A172 (cell line): ENCODE measurements at regions not wholly inside any gene's neighbourhood (a gene's known extent, or its start where the extent isn't known, plus 50 kb on each side); places are given as distances from the start of the nearest gene placed in this dataset.

Experiments used
- DNase-seq: peaks from one replicate; pipeline ENCODE4 v3.0.0-alpha.2; 2015; ENCODE audit warnings: low spot score

DNA sequence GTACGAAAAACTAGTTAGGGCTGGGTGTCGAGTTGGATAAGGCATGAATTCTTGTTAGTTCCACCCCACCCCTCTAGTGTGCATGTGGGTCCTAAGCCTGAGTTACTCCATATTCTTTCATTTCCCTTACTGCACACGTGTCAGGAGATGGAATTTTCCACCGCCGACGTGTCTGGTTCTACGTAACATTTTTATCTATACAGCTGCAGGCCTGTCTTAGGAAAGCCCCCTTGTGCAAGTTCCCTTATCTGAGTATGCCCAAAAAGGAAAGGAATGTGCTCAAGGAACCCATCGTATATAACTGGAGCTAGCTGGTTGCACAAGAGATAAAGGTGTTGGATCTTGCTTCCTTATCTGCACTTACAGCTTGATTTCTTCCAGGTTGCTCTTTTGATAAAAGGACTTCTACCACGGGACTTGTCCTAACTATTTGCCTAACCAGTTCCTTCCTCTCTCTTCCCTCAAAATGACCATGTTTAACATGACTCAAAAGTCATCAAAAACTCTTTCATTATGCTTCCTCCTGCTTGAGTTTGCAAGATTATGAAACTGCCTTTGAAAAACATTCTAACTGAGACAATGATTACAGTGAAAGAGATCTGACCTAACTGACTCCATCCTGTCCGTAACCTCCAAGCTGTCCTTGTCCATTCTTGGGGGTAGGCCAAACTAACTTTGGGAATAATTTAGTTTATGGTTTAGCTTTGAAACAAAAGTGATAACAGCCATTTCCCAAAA, 181.4 kb downstream of the AKR1D1 start:
- peak; percentile 76 for DNase-seq

DNA sequence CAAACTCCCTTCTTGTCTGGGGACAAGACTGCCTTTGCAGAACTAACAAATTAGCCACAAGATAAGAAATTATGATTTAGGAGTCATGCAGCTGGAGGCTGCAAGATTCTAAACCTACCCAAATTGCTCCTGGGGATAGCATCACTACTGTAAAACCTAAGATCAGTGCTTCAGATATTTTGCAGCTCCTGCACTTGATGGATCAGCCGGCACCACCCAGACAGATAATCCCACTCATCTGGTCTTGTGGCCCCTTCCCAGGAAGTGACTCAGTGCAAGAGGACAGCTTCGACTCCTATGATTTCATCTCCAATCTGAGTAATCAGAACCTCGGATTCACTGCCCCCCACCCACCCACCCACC, 181.9 kb downstream of the AKR1D1 start:
- DNase-seq = peak; percentile 76

DNA sequence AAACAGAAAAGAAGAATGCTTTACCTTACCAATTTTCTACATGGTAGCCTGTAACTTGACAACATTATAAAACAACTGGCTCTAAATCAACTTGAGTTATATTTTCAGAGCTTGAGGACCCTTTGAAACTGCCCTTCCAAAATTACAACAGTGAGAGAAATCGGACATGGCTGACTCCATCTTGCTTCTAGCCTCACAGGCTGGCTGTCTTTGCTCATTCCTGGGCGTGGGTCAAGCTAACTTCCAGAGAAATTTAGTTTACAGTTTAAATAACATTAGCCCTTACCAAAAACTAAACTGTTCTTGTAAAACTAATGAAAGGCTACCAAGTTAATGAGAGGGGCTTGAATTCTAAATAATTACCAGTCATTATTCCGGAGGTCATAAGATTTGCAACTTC, 183.4 kb downstream of the AKR1D1 start:
- no peak for DNase-seq

DNA sequence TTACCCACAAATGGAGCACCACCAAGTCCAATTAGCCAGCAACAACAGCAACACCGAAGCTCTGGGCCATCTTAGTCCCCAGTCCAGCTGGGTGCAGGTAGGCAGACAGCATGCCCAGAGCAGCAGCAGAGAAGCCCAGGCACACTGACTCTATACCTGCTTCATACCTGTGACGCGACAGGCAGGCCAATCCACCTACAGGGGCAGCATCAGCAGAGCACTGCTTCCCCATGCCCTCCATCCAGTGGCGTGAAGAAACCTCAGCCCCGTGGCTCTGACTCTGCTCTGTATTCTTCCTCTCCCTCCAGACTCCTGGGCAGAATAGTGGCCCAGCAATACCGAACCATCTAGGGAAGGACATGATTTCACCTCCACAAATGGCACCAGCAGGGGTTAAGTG, 191.7 kb downstream of the AKR1D1 start:
- no peak for DNase-seq

DNA sequence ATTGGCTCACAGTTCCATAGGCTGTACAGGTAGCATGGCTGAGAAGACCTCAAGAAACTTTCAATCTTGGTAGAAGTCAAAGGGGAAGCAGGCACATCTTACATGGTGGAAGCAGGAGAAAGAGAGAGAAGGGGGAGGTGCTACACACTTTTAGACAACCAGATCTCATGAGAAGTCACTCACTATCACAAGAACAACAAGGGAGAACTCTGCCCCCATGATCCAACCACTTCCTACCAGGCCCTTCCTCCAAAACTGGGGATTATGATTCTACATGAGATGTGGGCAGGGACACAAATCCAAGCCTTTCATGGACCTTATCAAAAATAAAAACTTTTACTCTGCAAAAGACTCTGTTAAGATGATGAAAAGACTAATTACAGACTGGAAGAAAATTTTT, 183.2 kb upstream of the TRIM24 start:
- DNase-seq = no peak

DNA sequence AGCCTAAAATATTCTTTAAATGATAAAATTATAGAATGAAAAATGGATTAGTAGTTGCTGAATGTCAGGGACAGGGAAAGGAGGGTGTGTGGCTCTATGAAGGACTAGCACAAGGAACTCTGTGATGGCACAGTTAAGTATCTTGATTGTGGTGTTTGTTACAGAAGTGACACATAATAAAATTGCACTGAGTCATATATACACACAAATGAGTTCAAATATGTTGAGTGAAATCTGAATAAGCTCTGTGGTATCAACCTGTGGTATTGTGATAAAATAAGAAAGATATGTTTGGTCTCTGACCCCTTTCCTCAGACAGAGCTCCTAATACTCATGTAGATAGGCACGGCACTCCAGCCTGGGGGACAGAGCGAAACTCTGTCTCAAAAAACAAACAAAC, 181.5 kb upstream of the TRIM24 start:
- DNase-seq = peak; percentile 52

DNA sequence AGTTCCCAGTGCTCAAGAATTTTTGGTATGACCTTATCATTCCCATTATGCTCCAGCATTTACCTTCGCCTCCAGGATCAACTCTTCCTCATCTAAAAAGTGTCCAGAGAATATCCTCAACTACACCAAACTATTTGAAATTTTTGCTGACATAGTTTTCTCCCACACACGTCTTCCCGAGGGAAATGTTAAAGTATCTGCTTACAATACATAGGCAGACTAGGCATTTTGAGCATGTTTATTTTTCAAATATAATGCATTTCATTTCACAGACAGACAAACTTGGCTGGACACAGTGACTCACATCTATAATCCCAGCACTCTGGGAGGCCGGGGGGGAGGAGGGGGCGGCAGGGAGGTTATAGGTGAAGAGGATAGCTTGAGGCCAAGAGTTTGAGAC, 177.1 kb upstream of the TRIM24 start:
- no peak for DNase-seq

DNA sequence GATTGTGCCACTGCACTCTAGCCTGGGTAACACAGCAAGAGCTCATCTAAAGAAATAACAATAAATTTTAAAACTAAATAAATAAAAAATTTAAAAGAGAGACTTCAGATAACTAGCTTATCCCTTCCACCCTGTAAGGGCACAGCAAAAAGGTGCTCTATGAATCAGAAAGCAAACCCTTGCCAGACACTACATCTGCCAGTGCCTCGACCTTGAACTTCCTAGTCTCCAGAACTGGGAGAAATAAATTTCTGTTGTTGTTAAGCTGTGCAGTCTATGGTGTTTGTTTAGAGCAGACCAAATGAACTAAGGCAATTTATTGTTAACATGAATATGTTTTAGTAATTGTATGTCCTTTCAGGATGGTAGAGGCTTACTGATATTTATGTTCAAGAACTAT, 174.9 kb upstream of the TRIM24 start:
- no peak for DNase-seq

DNA sequence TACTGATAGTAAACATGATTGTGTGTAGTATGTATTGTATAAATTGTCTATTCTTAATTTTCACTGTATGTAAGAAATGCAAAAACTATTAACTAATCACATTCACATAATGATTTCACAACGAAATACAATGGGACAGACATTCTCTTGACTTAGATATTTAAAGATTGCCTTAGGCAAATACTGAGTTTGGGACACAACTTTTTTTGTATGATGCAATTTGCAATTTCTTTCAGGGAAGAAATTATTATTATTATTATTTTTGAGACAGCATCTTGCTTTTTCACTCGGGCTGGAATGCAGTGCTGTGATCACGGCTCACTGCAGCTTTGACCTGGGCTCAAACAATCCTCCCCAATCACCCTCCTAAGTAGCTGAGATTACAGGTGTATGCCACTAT, 173.2 kb upstream of the TRIM24 start:
- DNase-seq = no peak

DNA sequence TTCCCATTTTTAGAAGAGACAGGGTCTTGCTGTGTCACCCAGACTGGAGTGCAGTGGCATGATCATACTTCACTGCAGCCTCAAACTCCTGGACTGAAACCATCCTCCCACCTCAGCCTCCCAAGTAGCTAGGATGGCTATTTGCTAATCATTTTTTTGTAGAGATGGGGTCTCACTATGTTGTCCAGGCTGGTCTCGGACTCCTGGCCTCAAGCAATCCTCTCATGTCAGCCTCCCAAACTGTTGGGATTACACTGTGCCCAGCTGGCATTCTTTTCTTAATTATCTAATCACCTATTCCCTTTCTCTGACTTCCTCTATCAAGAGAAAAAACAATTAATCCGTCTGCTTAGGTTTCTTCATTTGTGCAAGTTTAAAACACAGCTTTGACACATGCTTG, 172.5 kb upstream of the TRIM24 start:
- DNase-seq = no peak

DNA sequence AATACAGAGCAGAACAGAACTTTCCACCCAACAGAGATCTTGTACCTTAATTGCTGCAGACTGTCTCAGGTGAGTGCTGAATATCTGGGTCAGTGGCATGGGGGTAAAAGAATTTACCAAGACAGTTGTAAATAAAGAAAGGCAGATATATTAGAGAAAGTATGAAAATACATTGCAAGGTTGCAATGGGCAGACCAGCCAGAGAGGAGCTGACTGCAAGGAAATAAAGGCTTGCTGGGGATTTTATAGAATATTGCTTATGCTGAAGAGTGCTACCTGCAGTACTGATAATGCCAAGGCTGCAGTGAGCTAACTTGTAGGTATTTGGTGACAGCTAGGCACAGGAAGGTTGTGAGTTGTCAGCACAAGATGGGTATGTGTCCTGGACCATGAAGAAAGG, 171.0 kb upstream of the TRIM24 start:
- no peak for DNase-seq

DNA sequence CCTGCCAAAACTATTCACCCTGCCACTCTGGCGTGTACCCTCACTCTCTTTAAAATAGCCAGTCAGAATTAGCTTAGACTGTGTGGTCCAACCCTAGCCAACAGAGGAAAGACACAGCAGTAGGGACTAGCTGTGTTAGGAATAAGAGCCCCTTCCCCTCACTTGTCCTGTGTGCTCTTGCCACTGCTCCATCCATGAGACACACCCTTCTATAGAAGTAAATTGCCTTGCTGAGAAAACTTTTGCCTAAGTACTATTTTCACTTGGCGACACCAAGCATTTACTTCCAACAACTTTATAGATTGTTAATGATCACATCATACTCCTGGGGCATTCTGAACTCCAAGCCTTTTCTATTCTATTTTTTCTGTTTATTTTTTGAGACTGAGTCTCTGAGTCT, 170.2 kb upstream of the TRIM24 start:
- no peak for DNase-seq

DNA sequence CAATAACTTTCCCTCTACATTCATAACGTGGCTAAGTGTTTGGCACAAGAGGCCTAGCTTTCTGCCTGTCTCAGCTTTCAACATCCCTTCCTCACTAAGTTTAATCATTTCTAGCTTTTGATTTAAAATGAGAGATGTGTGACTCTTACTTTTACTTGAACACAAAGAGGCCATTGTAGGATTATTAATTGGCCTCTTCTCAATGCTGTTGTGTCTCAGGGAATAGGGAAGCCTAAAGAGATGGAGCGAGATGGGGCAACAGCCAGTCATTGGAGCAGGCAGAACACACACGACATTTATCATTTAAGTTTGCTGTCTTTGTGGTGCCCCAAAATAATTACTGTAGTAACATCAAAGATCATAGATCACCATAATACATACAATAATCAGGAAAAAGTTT, 167.1 kb upstream of the TRIM24 start:
- DNase-seq = no peak

DNA sequence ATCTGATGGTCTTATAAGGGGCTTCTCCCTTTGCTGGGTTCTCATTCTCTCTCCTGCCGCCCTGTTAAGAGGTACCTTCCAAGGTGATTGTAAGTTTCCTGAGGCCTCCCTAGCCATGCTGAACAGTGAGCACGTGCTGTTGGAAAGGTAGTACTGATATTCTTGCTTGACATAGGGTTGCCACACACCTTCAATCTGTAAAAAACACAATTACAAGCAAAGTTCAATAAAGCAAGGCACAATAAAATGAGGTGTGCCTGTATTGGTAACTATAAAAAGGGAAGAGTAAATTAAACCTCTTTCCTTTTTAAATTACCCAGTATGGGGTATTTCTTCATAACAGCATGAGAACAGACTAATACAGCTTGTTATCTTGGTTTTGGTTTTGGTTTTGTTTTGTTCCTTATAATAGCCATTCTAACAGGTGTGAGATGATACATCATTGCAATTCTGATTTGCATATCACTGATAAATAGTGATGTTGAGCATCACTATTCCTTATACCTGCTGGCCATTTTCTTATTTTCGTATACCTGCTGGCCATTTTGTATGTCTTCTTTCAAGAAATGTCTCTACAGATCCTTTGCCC, 164.9 kb upstream of the TRIM24 start:
- DNase-seq = no peak

DNA sequence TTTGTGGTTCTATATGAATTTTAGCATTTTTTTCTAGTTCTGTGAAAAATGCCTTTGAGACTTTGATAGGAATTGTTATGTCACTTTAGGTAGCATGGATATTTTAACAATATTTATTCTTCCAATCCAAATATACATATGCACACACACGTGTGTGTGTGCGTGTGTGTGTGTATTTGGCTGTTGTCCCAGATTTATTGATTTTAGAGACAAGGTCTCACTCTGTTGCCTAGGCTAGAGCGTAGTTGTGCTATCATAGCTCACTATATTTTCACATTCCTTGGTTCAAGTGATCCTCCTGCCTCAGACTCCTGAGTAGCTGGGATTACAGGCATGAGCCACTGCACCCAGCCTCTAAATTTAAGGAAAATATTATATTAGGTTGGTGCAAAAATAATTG, 162.5 kb upstream of the TRIM24 start:
- DNase-seq = no peak

DNA sequence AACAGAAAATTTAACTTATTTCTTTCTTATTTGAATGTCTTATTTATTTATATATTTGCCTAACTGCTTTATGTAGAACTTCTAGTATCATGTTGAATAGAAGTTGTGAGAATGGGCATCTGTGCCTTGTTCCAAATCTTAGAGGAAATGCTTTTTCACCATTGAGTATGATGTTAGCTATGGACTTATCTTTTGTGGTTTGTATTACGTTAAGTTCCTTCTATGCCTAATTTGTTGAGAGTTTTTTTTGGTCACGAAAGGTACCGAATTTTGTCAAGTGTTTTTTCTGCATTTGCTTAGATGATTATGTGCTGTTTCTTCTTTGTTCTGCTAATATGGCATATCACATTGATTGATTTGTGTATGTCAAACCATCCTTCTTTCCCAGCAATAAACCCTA, 161.0 kb upstream of the TRIM24 start:
- no peak for DNase-seq

DNA sequence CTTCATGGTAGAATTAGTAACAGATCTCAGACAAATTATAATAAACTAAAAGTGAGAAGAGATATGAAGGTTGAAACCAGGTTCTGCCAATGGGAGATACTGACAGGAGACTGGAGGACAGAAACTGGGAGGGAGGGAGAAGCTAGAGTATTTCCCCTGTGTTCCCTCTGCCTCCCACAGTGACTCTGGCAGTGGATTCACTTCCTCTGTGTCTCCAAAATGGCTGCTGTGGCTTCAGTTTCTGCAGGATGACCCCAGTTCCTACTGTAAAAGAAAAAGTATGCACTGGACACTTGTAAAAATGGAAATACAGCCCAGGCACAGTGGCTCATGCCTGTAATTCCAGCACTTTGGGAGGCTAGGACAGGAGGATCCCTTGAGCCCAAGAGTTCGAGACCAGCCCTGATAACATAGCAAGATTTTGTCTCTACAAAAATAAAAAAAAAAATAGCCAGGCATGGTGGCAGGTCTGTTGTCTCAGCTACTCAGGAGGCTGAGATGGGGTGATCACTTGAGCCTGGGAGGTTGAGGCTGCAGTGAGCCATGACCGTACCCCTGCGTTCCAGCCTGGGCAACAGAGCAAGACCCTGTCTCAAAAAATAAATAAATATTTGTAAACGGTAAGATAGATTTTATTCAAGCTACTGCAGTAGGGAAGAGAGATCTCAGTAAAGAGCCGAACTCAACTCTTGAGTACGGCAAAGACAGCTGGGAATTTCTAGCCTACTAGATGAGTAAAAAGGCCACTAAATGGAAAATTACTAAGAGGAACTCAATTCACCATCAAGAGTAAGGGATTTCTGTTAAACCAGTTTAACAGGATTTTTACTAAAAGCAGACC, 156.6 kb upstream of the TRIM24 start:
- DNase-seq = no peak

DNA sequence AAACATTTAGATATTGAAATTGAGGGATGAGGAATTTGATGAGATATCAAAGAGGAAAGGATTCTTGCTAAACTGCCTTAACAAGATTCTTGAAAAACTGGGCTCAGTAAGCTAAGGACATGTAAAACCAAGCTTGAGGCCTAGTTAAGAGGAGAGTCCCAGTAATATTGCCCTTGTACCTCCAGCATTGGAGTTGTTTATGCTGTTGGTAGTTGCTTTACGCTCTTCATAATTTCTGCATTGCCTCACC, 156.1 kb upstream of the TRIM24 start:
- DNase-seq = no peak

DNA sequence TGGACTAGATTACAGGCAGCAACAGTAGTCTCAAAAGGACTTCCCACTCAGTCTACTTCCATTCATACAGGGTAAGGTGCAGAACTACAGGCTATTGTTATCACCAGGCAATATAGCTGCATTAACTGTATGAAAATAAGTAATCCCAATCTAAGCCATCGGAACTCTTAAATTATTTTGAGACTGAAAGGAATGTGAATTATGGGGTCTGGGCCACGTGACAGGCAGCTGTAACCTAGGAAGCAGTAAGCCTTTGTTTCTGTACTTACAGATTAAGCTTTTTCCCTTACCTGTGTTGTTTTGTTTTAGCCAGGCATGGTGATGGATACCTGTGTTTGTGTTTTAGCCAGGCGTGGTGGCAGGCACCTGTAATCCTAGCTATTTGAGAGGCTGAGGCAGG, 152.4 kb upstream of the TRIM24 start:
- no peak for DNase-seq

DNA sequence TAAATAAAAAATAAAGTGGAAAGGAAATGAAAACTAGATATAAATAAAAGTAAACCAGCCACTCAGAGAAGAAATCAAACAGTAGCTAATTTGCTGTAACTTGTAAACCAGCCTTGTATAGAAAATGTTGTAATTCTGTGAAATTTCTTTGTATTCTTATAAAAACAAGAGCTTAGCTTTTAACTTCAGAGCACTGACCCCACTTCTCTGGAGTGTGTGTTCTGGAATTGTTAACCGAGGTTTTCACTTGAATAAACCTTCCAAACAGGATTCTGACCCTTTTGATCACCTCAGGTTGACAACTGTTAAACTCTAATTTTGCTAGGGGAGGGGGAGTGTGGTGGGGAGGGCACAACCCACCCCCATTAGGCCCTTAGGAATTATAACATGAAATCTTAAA, 151.9 kb upstream of the TRIM24 start:
- no peak for DNase-seq

DNA sequence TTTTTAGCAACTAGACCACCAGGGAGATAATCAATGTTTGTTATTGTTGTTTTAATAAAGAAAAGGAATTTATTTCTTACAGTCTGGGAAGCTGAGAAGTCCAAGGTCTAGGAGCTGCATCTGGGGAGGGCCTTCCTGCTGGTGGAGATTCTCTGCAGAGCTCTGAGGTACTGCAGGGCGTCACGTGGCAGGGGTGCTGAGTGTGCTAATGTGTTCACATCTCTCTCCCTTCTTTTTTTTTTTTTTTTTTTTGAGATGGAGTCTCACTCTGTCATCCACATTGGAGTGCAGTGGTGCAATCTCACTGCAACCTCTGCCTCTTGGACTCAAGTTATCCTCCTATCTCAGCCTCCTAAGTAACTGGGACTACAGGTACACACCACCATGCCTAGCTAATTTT, 150.9 kb upstream of the TRIM24 start:
- no peak for DNase-seq

DNA sequence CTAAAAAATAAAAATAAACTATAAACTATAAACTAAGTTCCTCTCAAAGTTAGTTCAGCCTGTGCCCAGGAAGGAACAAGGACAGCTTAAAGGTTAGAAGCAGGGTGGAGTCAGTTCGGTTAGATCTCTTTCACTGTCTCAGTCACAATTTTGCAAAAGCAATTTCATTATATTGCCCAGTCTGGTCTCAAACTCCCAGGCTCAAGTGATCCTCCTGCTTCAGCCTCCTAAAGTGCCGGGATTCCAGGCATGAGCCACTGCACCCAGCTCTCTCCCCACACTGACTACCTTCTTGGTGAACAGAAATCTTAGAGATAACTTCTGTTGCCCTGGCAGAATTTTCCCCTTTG, 146.3 kb upstream of the TRIM24 start:
- DNase-seq = no peak

DNA sequence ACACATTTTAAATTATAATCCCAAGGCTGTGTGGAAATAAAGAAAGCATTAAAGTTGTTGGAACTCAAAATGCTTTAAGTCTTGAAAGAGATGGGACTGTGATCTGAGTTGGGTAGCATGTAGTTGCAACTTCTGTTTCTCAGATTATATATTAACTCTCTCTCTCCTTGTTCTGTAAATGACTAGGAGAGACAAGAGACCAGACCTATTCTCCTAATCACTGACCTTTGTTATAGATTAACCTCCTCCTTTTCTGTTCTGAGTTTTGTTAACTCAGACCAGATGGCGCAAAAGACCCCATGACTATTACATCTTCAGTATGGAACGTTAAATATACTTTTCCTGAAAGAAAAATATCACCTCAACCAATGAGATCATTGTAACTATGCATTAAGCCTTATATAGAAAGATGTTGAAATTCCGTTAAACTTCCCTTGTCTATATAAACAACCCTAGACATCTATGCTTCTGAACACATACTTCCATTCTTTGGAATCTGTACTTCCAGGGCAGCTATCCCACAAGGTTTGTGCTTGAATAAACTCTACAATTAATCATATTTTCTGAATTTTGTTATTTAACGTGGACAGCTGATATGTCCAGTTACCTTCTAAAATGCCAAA, 143.5 kb upstream of the TRIM24 start:
- DNase-seq = no peak
